Esophagus squamous epithelium (tissue), 5 donors: ENCODE measurements at regions not wholly inside any gene's neighbourhood (a gene's known extent, or its start where the extent isn't known, plus 50 kb on each side); places are given as distances from the start of the nearest gene placed in this dataset.

Experiments
- DNase-seq: peaks from one replicate; lab custom pipeline; 2025; lab: John Stamatoyannopoulos, UW
- H3K27ac ChIP-seq, 4 donors: fragments of 200-600 bp; sonication (generic); one replicate each; pipeline ENCODE4 v1.5.1; 2016 to 2019; ENCODE audit warnings: mild to moderate bottlenecking in 1 of 4
- H3K27me3 ChIP-seq, 4 donors: fragments of 200-600 bp; sonication (generic); 1 replicate in 3 of 4; 2 replicates in 1 of 4; pipeline versions ENCODE4 v1.5.1 to v1.6.0; 2017 to 2021; ENCODE audit warnings: antibody characterized with exemption in 1 of 4
- H3K36me3 ChIP-seq, 3 donors: fragments of 200-600 bp; sonication (generic); one replicate each; pipeline ENCODE4 v1.5.1; 2016 to 2019
- H3K4me1 ChIP-seq, 3 donors: fragments of 200-600 bp; sonication (generic); one replicate each; pipeline ENCODE4 v1.5.1; 2017 to 2019
- H3K4me3 ChIP-seq, 4 donors: fragments of 200-600 bp; sonication (generic); 1 replicate in 3 of 4; 2 replicates in 1 of 4; pipeline ENCODE4 v1.5.1; 2016 to 2019; ENCODE audit warnings: mild to moderate bottlenecking in 2 of 4, moderate library complexity in 1 of 4
- H3K9me3 ChIP-seq, 3 donors: fragments of 200-600 bp; sonication (generic); one replicate each; pipeline ENCODE4 v1.5.1; 2016 to 2019
- POLR2A ChIP-seq, 4 donors: fragments of 450-650 bp; IDR thresholded peaks; one replicate each; pipeline ENCODE4 v1.6.1; 2017; ENCODE audit warnings: antibody characterized with exemption in 4 of 4, mild to moderate bottlenecking in 4 of 4, moderate library complexity in 3 of 4
- WGBS, 2 donors: methylation state at CpG; one replicate each; pipeline ENCODE4 v1.1.5; 2018; 5-methylcytosine and 5-hydroxymethylcytosine counted together
- intact Hi-C: fragments of 100-400 bp; cut with DNase I; formaldehyde crosslinking; loops from one replicate; pipeline ENCODE4 v1.15.0; 2022
- TF ChIP-seq, protein P1 (sequence below), 6 experiments: fragments of 450-650 bp in 4 of 6; fragments of 200-600 bp in 2 of 6; sonication (generic) in 2 of 6; IDR thresholded peaks; one replicate each; pipeline ENCODE4 v1.5.1; 2016 to 2019; ENCODE audit warnings: antibody characterized with exemption in 6 of 6, mild to moderate bottlenecking in 4 of 6, moderate library complexity in 4 of 6
- donor health status: DM: yes; HTN: yes; CAD: no.

- H3K4me3 ChIP-seq, result no peak overlapping the region
- TF ChIP-seq POLR2A (IDR thresholded peaks at IDR 0.05), result no peak
- TF ChIP-seq, protein P1, sequence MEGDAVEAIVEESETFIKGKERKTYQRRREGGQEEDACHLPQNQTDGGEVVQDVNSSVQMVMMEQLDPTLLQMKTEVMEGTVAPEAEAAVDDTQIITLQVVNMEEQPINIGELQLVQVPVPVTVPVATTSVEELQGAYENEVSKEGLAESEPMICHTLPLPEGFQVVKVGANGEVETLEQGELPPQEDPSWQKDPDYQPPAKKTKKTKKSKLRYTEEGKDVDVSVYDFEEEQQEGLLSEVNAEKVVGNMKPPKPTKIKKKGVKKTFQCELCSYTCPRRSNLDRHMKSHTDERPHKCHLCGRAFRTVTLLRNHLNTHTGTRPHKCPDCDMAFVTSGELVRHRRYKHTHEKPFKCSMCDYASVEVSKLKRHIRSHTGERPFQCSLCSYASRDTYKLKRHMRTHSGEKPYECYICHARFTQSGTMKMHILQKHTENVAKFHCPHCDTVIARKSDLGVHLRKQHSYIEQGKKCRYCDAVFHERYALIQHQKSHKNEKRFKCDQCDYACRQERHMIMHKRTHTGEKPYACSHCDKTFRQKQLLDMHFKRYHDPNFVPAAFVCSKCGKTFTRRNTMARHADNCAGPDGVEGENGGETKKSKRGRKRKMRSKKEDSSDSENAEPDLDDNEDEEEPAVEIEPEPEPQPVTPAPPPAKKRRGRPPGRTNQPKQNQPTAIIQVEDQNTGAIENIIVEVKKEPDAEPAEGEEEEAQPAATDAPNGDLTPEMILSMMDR (IDR thresholded peaks at IDR 0.05), result no peak
- no peaks in the 10 kb centered on the region for H3K9me3 ChIP-seq
- intact Hi-C loops, result no loop called here
- no peaks in the 10 kb centered on the region for H3K36me3 ChIP-seq
- H3K27ac ChIP-seq, result no peak overlapping the region
- H3K4me1 ChIP-seq, result no peaks in the 10 kb centered on the region
- no peaks in the 10 kb centered on the region for H3K27me3 ChIP-seq
- no peak for DNase-seq
- WGBS, 2 donors, result 81 to 87% methylated on average over 1 of the region's 1 CpG
These were observed 1073.5 kb upstream of the LRRN3 start for GRCh38 chr7:110017405-110017804.

DNA sequence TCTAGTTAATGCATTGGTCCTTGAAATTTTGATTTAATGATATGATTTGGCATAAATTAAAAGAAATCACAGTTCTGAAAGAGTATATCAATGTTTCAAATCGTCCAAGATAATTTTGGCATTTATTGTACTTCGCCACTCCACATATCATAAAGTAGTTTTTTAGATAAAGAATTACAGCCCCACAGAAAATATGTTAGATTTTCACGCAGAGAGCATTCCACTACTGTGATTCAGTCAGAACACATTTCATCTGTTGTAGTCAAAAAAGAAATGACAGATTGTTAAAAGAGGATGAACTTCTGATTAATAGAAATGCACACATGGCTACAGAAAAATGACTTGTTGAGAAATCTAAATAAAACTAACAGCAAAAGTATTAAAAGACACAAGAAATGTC lies 1063.5 kb upstream of the LRRN3 start:
- no peaks in the 10 kb centered on the region for H3K9me3 ChIP-seq
- intact Hi-C loops, result no loop called here
- no peaks in the 10 kb centered on the region for H3K4me1 ChIP-seq
- H3K27ac ChIP-seq, result no peak overlapping the region
- WGBS, 2 donors, result 63 to 73% methylated on average over 3 of the region's 3 CpGs
- no peaks in the 10 kb centered on the region for H3K27me3 ChIP-seq
- no peak for DNase-seq
- TF ChIP-seq, protein P1 (IDR thresholded peaks at IDR 0.05), result no peak
- no peak for TF ChIP-seq POLR2A (IDR thresholded peaks at IDR 0.05)
- no peaks in the 10 kb centered on the region for H3K36me3 ChIP-seq
- H3K4me3 ChIP-seq, result no peak overlapping the region

- no peaks in the 10 kb centered on the region for H3K4me1 ChIP-seq
- no peaks in the 10 kb centered on the region for H3K9me3 ChIP-seq
- no peak overlapping the region for H3K27ac ChIP-seq
- WGBS, 2 donors, result 93 to 100% methylated on average over 1 of the region's 1 CpG
- no peaks in the 10 kb centered on the region for H3K27me3 ChIP-seq
- no peak for TF ChIP-seq POLR2A (IDR thresholded peaks at IDR 0.05)
- TF ChIP-seq, protein P1 (IDR thresholded peaks at IDR 0.05), result no peak
- no peaks in the 10 kb centered on the region for H3K36me3 ChIP-seq
- no peak overlapping the region for H3K4me3 ChIP-seq
- no peak for DNase-seq
- intact Hi-C loops, result no loop called here
These were observed 1047.4 kb upstream of the LRRN3 start for GRCh38 chr7:110043519-110043918.

GRCh38 chr7:110050785-110051184 lies 1040.1 kb upstream of the LRRN3 start:
- Histone ChIP-seq H3K27ac (no peak overlapping the region), H3K4me3 (no peak overlapping the region), H3K9me3 (no peaks in the 10 kb centered on the region), H3K36me3 (no peaks in the 10 kb centered on the region), H3K4me1 (no peaks in the 10 kb centered on the region), H3K27me3 (no peaks in the 10 kb centered on the region)
- TF ChIP-seq, protein P1 (IDR thresholded peaks at IDR 0.05), result no peak
- TF ChIP-seq POLR2A (IDR thresholded peaks at IDR 0.05), result no peak
- 23 to 38% methylated on average over 2 of the region's 2 CpGs for WGBS, 2 donors
- intact Hi-C loops, result no loop called here
- no peak for DNase-seq

GRCh38 chr7:110051372-110051771 lies 1039.6 kb upstream of the LRRN3 start:
- H3K36me3 ChIP-seq, result no peaks in the 10 kb centered on the region
- 49 to 52% methylated on average over 2 of the region's 2 CpGs for WGBS, 2 donors
- no peak overlapping the region for H3K27ac ChIP-seq
- no peak for TF ChIP-seq POLR2A (IDR thresholded peaks at IDR 0.05)
- TF ChIP-seq, protein P1 (IDR thresholded peaks at IDR 0.05), result no peak
- no peak overlapping the region for H3K4me3 ChIP-seq
- no peaks in the 10 kb centered on the region for H3K27me3 ChIP-seq
- intact Hi-C loops, result no loop called here
- DNase-seq, result no peak
- no peaks in the 10 kb centered on the region for H3K4me1 ChIP-seq
- H3K9me3 ChIP-seq, result no peaks in the 10 kb centered on the region
